Non-pigmented ciliary epithelial cell (primary cell): ENCODE measurements at regions not wholly inside any gene's neighbourhood (a gene's known extent, or its start where the extent isn't known, plus 50 kb on each side); places are given as distances from the start of the nearest gene placed in this dataset.

Experiments used
- DNase-seq: peaks from one replicate; pipeline ENCODE4 v3.0.0-alpha.2; 2010; ENCODE audit warnings: low read depth

DNA sequence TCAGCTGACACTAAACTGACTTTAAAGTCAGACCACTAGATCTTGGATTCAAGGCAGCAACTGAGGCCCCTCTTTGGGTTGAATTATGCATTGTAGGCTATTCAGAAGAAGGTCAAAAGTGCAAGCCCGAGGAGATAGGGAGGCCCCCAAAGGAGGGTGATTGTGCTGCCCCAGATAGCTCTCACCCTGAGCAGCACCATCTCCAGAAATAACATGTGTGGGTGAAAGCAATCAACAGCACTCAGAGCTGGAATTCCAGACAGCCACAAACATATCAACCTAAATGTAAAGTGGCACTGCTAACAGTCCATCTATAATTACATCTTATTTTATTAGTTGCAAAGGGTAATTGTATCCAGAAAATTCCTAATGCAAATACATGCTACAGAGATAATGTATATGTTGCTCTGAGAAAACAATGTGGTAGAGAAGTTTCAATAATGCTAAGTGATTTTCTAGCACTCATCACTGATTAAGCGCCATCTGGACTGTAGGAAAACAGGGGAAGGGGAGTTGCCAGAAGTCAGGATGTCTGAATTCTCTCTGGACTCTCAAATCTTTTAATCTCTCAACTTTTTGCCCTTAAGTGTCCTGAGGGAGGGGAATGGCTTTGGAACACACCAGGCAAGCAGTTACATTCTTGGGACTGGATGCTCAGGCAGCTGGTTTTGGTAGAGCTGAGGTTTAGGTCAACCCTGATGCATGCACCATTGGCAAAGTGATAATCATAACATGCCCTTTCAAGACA is 61.8 kb upstream of the SFRP2 start:
- no peak for DNase-seq

DNA sequence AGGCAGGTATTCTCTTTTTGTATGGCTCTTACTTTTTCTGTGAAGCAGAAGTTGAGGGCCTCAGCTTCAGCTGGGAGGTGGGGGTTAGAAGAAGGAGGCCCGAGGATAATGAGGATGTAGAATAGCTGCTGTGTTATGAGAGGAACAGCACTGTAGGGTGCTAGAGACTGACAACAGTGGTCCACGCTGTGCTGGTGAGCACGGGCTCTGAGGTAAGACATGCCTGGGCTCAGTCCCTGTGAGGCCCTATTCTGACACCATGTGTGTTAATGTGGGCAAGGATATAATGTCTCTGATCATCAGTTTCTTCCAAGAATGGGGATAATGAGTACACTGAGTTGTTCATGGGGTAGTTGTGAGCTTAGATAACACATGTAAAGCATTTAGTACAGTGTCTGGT is 55.3 kb upstream of the SFRP2 start:
- no peak for DNase-seq
